ENCODE measurements at regions not wholly inside any gene's neighbourhood (a gene's known extent, or its start where the extent isn't known, plus 50 kb on each side); places are given as distances from the start of the nearest gene placed in this dataset.

GRCh38 chr21:18989953-18990495 is 586.4 kb upstream of the TMPRSS15 start:
- TF ChIP-seq ZFX (IDR thresholded peaks at IDR 0.05) (no peak), RAD21 (IDR thresholded peaks at IDR 0.05; ENCODE audit: low read depth) (no peak), ZNF274 (IDR thresholded peaks at IDR 0.05; ENCODE audit: low read depth, low read length) (no peak), EZH2phosphoT487 (IDR thresholded peaks at IDR 0.05; ENCODE audit: borderline replicate concordance) (no peak), POLR2AphosphoS5 (IDR thresholded peaks at IDR 0.05; ENCODE audit: low read depth, low read length) (no peak), SIN3A (IDR thresholded peaks at IDR 0.05; ENCODE audit: low read depth) (no peak)
- TF ChIP-seq, protein P1, sequence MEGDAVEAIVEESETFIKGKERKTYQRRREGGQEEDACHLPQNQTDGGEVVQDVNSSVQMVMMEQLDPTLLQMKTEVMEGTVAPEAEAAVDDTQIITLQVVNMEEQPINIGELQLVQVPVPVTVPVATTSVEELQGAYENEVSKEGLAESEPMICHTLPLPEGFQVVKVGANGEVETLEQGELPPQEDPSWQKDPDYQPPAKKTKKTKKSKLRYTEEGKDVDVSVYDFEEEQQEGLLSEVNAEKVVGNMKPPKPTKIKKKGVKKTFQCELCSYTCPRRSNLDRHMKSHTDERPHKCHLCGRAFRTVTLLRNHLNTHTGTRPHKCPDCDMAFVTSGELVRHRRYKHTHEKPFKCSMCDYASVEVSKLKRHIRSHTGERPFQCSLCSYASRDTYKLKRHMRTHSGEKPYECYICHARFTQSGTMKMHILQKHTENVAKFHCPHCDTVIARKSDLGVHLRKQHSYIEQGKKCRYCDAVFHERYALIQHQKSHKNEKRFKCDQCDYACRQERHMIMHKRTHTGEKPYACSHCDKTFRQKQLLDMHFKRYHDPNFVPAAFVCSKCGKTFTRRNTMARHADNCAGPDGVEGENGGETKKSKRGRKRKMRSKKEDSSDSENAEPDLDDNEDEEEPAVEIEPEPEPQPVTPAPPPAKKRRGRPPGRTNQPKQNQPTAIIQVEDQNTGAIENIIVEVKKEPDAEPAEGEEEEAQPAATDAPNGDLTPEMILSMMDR (IDR thresholded peaks at IDR 0.05 in 2 of 3, conservative IDR thresholded peaks at IDR 0.05 in 1 of 3; ENCODE audit: borderline replicate concordance in 1 of 3, insufficient read depth in 1 of 3, low read depth in 2 of 3, low read length in 2 of 3): no peak

Measured in HCT116 (cell line).